T-helper 2 cell treated with Interferon-gamma antibody and Interleukin-4, amounts not matched to agents 5 μg/mL and 100 μg/mL, for 36 hours (primary cell): ENCODE measurements at regions not wholly inside any gene's neighbourhood (a gene's known extent, or its start where the extent isn't known, plus 50 kb on each side); places are given as distances from the start of the nearest gene placed in this dataset.

Source experiments
- DNase-seq: peaks from one replicate; pipeline ENCODE4 v3.0.0; 2021; ENCODE audit warnings: low spot score
- H3K27ac Mint-ChIP-seq: one replicate; pipeline ENCODE4 v1.8.0; 2021; ENCODE audit warnings: mild to moderate bottlenecking, mixed read lengths
- H3K27me3 Mint-ChIP-seq: one replicate; pipeline ENCODE4 v1.8.0; 2021; ENCODE audit warnings: low read depth, mixed read lengths
- H3K36me3 Mint-ChIP-seq: one replicate; pipeline ENCODE4 v1.8.0; 2021; ENCODE audit warnings: low read depth, mixed read lengths
- H3K4me1 Mint-ChIP-seq: one replicate; pipeline ENCODE4 v1.8.0; 2021; ENCODE audit warnings: low read depth, mixed read lengths
- H3K4me3 Mint-ChIP-seq: one replicate; pipeline ENCODE4 v1.8.0; 2022; ENCODE audit warnings: mild to moderate bottlenecking, moderate library complexity, mixed read lengths
- H3K9me3 Mint-ChIP-seq: one replicate; pipeline ENCODE4 v1.8.0; 2021; ENCODE audit warnings: mixed read lengths

DNA sequence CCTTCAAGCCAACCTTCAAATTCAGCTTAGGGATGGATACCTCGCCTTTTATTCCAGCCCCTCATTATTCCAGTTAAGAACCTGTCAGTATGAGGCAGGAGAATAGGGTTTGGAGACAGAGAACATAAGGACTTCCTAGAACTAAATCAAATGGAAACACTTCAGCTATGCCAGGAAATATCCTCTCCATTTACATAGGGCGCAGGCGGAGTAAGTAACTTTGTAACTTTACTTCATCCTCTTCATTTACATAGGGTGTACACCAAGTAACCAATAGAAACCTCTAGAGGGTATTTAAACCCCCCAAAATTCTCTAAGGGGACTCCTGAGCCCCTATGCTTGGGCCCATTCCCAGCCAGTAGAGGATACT is 75.4 kb upstream of the ATF3 start:
- DNase-seq: no peak
- H3K27me3 Mint-ChIP-seq: peaks cover 41% of the 10 kb centered on the region
- H3K27ac Mint-ChIP-seq: no peak overlapping the region
- H3K9me3 Mint-ChIP-seq: no peaks in the 10 kb centered on the region
- H3K4me1 Mint-ChIP-seq: peaks cover 5% of the 10 kb centered on the region
- no peaks in the 10 kb centered on the region for H3K36me3 Mint-ChIP-seq
- no peak overlapping the region for H3K4me3 Mint-ChIP-seq

GRCh38 chr1:212536586-212536985 is 72.0 kb upstream of the ATF3 start:
- H3K27ac Mint-ChIP-seq: no peak overlapping the region
- H3K4me1 Mint-ChIP-seq: peaks cover 5% of the 10 kb centered on the region
- no peaks in the 10 kb centered on the region for H3K36me3 Mint-ChIP-seq
- no peak overlapping the region for H3K4me3 Mint-ChIP-seq
- H3K9me3 Mint-ChIP-seq: no peaks in the 10 kb centered on the region
- peaks cover 25% of the 10 kb centered on the region for H3K27me3 Mint-ChIP-seq
- no peak for DNase-seq

- Mint-ChIP-seq H3K4me1 (peaks cover 5% of the 10 kb centered on the region), H3K36me3 (no peaks in the 10 kb centered on the region), H3K27ac (no peak overlapping the region), H3K27me3 (peaks cover 16% of the 10 kb centered on the region), H3K4me3 (no peak overlapping the region), H3K9me3 (no peaks in the 10 kb centered on the region)
- no peak for DNase-seq
These were observed 71.0 kb upstream of the ATF3 start for GRCh38 chr1:212537610-212538009.

DNA sequence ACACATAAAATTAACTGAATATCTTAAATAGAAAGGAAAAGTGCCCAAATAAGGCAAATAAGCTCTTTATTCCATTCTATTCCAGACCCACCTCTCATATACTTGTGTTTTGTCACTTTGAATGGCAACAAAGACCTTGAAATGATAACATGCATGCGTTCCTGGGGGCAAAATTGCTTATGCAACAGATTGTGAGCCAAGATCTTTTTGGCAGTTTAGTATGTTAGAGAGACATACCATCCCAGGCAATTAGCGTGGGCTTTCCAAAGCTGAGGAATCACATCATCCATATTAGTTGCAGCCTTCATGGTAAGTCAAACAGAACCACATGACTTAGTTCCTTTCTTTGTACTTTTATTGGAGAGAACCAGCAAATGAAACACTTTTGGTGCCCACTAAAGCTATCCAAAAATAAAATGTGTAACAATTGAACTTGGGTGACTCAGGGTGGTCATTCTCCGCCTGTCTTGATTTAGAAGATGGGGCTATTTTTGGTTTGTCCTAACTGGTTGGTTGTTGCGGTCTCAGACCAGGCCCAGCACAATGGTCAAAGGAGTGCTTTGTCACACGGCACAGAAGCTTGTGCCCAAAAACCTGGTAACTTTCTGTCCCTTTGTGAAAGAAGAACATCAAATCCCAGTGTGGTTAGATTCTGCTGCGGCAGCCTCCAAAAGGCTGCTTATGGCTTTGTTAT is 68.7 kb upstream of the ATF3 start:
- no peak for DNase-seq
- no peaks in the 10 kb centered on the region for H3K9me3 Mint-ChIP-seq
- no peaks in the 10 kb centered on the region for H3K36me3 Mint-ChIP-seq
- peaks cover 27% of the 10 kb centered on the region for H3K27me3 Mint-ChIP-seq
- no peak overlapping the region for H3K27ac Mint-ChIP-seq
- H3K4me3 Mint-ChIP-seq: no peak overlapping the region
- H3K4me1 Mint-ChIP-seq: no peaks in the 10 kb centered on the region

DNA sequence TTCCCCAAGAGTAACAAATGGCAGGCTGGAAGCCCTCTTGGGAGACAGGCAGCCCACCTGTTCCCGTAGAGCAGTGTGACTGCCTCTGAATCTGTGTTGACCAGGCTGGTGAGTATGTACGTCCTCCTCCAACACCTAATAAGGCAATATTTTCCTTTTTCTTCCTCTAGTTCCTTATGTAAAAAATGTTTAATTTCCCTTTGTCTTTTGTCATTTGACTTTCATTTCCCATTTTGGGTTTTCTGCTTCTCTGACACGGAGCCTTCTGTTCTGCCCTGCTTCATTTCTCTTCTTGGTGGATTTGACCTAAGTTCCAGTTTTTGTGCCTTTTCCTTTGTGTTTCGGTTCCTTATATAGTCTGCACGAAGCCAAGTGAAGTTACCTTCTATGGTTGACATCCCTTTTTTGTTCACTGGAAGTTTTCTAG is 65.8 kb upstream of the ATF3 start:
- Mint-ChIP-seq H3K27ac (no peak overlapping the region), H3K36me3 (no peaks in the 10 kb centered on the region), H3K27me3 (peaks cover 34% of the 10 kb centered on the region), H3K4me3 (no peak overlapping the region), H3K4me1 (no peaks in the 10 kb centered on the region), H3K9me3 (no peaks in the 10 kb centered on the region)
- no peak for DNase-seq

DNA sequence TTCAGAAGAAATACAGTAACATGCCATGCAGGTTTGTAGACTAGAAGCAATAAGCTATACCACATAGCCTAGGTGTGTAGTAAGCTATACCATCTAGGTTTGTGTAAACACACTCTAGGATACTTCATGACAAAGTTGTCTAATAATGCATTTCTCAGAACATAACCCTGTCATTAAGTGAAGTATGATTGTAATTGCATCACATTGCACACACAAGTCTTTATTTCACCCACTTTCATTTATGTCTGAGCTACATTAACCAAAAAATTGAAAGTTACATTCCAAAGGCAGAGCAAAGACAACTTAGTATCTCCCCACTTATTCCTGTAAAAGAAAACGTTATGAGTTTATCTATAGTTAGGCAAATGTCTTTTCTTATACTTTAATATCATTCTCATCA is 64.5 kb upstream of the ATF3 start:
- Mint-ChIP-seq H3K4me3 (no peak overlapping the region), H3K4me1 (no peaks in the 10 kb centered on the region), H3K9me3 (no peaks in the 10 kb centered on the region), H3K27ac (no peak overlapping the region), H3K36me3 (no peaks in the 10 kb centered on the region), H3K27me3 (peaks cover 37% of the 10 kb centered on the region)
- DNase-seq: no peak

DNA sequence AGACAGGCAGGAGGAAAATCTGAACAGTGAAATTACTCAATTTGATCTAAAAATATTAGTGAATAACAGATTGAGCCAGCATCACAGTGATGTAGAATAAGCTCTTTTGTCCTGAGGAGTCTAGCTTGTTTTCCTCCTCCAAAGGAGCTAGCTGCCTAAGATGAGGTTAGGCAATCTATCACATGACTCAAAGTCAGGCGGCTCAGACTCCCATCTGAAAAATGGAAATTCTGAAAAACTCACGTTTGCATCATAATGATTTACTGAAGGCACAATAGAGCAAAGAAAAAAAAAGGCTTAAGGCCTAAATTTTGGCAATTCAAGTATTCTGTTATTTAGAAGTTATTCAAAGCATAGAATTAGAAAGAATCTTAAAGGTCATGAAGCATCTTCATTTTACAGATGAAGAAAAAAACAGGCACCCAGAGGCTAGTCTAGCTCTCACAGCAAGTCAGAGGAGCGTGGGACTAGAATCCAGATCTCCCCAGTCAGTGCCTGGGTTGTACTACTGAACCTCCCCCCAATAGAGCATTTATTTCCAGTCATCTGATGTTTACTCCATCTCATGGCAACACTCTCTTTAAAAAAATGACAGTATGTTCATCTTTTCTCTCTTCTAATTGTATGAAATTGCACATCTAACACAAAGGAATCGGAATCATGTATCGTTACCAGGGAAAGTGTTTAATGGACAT is 62.5 kb upstream of the ATF3 start:
- Mint-ChIP-seq H3K9me3 (no peaks in the 10 kb centered on the region), H3K4me1 (no peaks in the 10 kb centered on the region), H3K4me3 (no peak overlapping the region), H3K27ac (no peak overlapping the region), H3K27me3 (peaks cover 46% of the 10 kb centered on the region), H3K36me3 (no peaks in the 10 kb centered on the region)
- no peak for DNase-seq

GRCh38 chr1:212549503-212550017 is 59.0 kb upstream of the ATF3 start:
- H3K9me3 Mint-ChIP-seq: no peaks in the 10 kb centered on the region
- no peak overlapping the region for H3K4me3 Mint-ChIP-seq
- no peak for DNase-seq
- H3K27me3 Mint-ChIP-seq: peaks cover 51% of the 10 kb centered on the region
- H3K36me3 Mint-ChIP-seq: no peaks in the 10 kb centered on the region
- H3K27ac Mint-ChIP-seq: no peak overlapping the region
- no peaks in the 10 kb centered on the region for H3K4me1 Mint-ChIP-seq

DNA sequence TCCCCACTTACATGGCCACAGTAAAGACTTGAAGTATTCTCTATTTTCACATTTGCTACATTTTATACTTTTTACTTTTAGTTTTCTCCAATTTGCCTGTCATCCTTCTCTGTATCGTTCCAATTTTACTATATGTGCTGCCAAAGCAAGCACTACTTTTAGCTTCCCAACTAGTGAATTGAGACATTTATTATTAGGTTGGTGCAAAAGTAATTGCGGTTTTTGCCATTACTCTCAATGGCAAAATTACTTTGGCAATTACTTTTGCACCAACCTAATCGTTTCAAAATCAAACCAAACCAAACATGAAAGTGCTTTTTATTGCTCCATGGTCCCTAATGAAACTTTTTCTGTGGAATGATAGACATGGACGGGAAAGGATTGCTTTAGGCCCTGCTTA is 56.6 kb upstream of the ATF3 start:
- no peak overlapping the region for H3K27ac Mint-ChIP-seq
- DNase-seq: no peak
- H3K36me3 Mint-ChIP-seq: no peaks in the 10 kb centered on the region
- H3K4me1 Mint-ChIP-seq: no peaks in the 10 kb centered on the region
- H3K27me3 Mint-ChIP-seq: peaks cover 52% of the 10 kb centered on the region
- H3K4me3 Mint-ChIP-seq: no peak overlapping the region
- no peaks in the 10 kb centered on the region for H3K9me3 Mint-ChIP-seq

- DNase-seq: no peak
- Mint-ChIP-seq H3K4me1 (no peaks in the 10 kb centered on the region), H3K27ac (no peak overlapping the region), H3K9me3 (no peaks in the 10 kb centered on the region), H3K36me3 (peaks cover 4% of the 10 kb centered on the region), H3K4me3 (no peak overlapping the region), H3K27me3 (peaks cover 63% of the 10 kb centered on the region)
These were observed 54.9 kb upstream of the ATF3 start for GRCh38 chr1:212553676-212554075.

GRCh38 chr1:212554401-212554800 is 54.2 kb upstream of the ATF3 start:
- Mint-ChIP-seq H3K4me1 (peaks cover 4% of the 10 kb centered on the region), H3K4me3 (no peak overlapping the region), H3K9me3 (no peaks in the 10 kb centered on the region), H3K36me3 (peaks cover 6% of the 10 kb centered on the region), H3K27me3 (peaks cover 61% of the 10 kb centered on the region), H3K27ac (no peak overlapping the region)
- DNase-seq: no peak

- Mint-ChIP-seq H3K4me3 (no peak overlapping the region), H3K27ac (no peak overlapping the region), H3K27me3 (peaks cover 54% of the 10 kb centered on the region), H3K9me3 (no peaks in the 10 kb centered on the region), H3K4me1 (peaks cover 7% of the 10 kb centered on the region), H3K36me3 (peaks cover 6% of the 10 kb centered on the region)
- DNase-seq: no peak
These were observed 53.1 kb upstream of the ATF3 start for GRCh38 chr1:212555426-212555825.

DNA sequence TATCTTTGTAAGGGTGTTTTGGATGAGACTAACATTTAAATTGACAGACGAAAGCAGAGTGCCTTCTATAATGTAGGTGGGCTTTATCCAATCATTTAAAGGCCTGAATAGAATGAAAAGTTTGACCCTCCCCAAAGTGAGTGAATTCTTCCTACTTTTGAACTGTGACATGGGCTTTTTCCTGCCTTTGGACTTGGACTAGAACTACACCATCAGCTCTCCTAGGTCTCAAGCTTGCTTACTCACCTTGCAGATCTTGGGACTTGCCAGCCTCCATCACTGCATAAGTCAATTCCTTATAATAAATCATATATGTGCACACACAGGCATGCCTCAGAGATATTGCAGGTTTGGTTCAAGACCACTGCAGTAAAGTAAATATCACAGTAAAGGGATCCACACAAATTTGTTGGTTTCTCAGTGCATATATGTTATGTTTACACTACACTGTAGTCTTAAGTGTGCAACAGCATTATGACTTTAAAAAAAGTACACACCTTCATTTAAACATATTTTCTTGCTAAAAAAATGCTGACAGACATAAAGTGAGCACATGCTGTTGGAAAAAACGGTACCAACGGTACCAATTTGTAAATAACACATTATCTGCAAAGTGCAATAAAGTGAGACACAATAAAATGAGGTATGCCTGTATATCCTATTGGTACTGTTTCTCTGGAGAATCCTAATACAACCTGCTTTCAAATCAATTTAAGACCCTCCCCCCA is 51.6 kb upstream of the ATF3 start:
- H3K27me3 Mint-ChIP-seq: peaks cover 44% of the 10 kb centered on the region
- no peak for DNase-seq
- H3K9me3 Mint-ChIP-seq: no peaks in the 10 kb centered on the region
- peaks cover 7% of the 10 kb centered on the region for H3K4me1 Mint-ChIP-seq
- H3K36me3 Mint-ChIP-seq: peaks cover 6% of the 10 kb centered on the region
- no peak overlapping the region for H3K4me3 Mint-ChIP-seq
- no peak overlapping the region for H3K27ac Mint-ChIP-seq
